ENCODE measurements at regions not wholly inside any gene's neighbourhood (a gene's known extent, or its start where the extent isn't known, plus 50 kb on each side); places are given as distances from the start of the nearest gene placed in this dataset.

DNA sequence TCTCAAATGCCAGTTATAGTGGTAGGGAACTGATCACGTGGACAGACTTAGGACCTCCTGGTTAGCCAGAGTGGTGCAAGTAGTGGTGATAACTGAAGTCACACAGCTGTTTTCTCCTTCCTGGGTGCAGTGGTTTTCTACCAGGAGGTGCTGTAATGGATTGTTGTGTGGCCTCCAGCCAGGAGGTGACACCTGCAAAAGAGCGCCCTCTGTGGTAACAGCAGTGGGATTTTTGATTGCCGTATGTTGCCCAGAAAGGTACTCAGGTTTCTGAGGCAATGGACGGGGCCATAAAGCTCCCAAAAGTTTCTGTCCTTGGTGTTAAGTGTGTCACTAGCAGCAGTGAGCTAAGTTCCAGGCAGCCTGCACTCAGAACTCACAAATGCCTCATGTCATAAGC is 1358.1 kb upstream of the DDX18 start:
- H2AFZ ChIP-seq (ENCODE audit: low read depth, low read length): no peak overlapping the region
- no peak overlapping the region for H3K4me2 ChIP-seq (ENCODE audit: insufficient read depth, low read length)
- H3K9me1 ChIP-seq (replicated peaks; ENCODE audit: control insufficient read depth, extremely low read depth, insufficient read depth, low read length): no peaks in the 10 kb centered on the region
- FAIRE-seq (no peak), DNase-seq (ENCODE audit: low read depth, low spot score) (no peak)
- H3K27ac ChIP-seq (ENCODE audit: insufficient read depth, low read depth, low read length): no peak overlapping the region
- no peaks in the 10 kb centered on the region for H3K79me2 ChIP-seq (ENCODE audit: control insufficient read depth, insufficient read depth, low read length)
- no peaks in the 10 kb centered on the region for H3K36me3 ChIP-seq (ENCODE audit: control insufficient read depth in 2 of 2, extremely low read depth in 1 of 2, insufficient read depth in 2 of 2, low read length in 2 of 2)
- CTCF ChIA-PET: no interaction called here
- no peak overlapping the region for H3K4me3 ChIP-seq (replicated peaks in 1 of 3; ENCODE audit: insufficient read depth in 1 of 3, low read depth in 1 of 3, low read length in 3 of 3)
- intact Hi-C loops (cut with micrococcal nuclease) (no loop called here), dilution Hi-C loops (cut with MboI; ENCODE audit: extremely low pct_ligation_motif_present, low sequenced_read_pairs) (no loop called here)
- H3K9me3 ChIP-seq (replicated peaks; ENCODE audit: control insufficient read depth, insufficient read depth, low read length): peaks cover 3% of the 10 kb centered on the region
- no TSS peak for BruUV-seq (replicated peaks)
- no peaks in the 10 kb centered on the region for H3K4me1 ChIP-seq (ENCODE audit: control insufficient read depth, extremely low read depth, insufficient read depth, low read length)
- H4K20me1 ChIP-seq (replicated peaks; ENCODE audit: control insufficient read depth, extremely low read depth, insufficient read depth, low read length): no peaks in the 10 kb centered on the region
- POLR2A ChIA-PET: no interaction called here
- TF ChIP-seq JUN (IDR thresholded peaks at IDR 0.05; ENCODE audit: borderline replicate concordance, insufficient read depth, insufficient read length, low read depth) (no peak), POLR2AphosphoS5 (IDR thresholded peaks at IDR 0.05; ENCODE audit: insufficient read depth, low read depth, low read length) (no peak), CTCF (IDR thresholded peaks at IDR 0.05; ENCODE audit: extremely low read depth in 1 of 2, insufficient read depth in 1 of 2, low read depth in 1 of 2, low read length in 2 of 2) (no peak), FOS (IDR thresholded peaks at IDR 0.05; ENCODE audit: borderline replicate concordance, insufficient read depth, low read length) (no peak), EZH2 (IDR thresholded peaks at IDR 0.05; ENCODE audit: borderline replicate concordance, low read depth, low read length, severe bottlenecking) (no peak), MYC (IDR thresholded peaks at IDR 0.05; ENCODE audit: low read depth, low read length) (no peak), POLR2A (IDR thresholded peaks at IDR 0.05; ENCODE audit: low read depth, low read length) (no peak), GATA2 (IDR thresholded peaks at IDR 0.05; ENCODE audit: insufficient read depth, insufficient read length, low read depth, low read length) (no peak)
- TF ChIP-seq, protein P1, sequence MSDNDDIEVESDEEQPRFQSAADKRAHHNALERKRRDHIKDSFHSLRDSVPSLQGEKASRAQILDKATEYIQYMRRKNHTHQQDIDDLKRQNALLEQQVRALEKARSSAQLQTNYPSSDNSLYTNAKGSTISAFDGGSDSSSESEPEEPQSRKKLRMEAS (IDR thresholded peaks at IDR 0.05; ENCODE audit: insufficient read depth, insufficient read length): no peak
- no peaks in the 10 kb centered on the region for H3K27me3 ChIP-seq (ENCODE audit: control insufficient read depth in 2 of 2, insufficient read depth in 2 of 2, low read length in 2 of 2)
- no peak overlapping the region for H3K9ac ChIP-seq (replicated peaks; ENCODE audit: extremely low read depth, insufficient read depth, low read length)
